ENCODE measurements at regions not wholly inside any gene's neighbourhood (a gene's known extent, or its start where the extent isn't known, plus 50 kb on each side); places are given as distances from the start of the nearest gene placed in this dataset.
"Not testable (repeated sequence)": the region's sequence is repeated elsewhere in the genome, so short reads cannot be mapped to it uniquely, and the experiment has no call there.

DNA sequence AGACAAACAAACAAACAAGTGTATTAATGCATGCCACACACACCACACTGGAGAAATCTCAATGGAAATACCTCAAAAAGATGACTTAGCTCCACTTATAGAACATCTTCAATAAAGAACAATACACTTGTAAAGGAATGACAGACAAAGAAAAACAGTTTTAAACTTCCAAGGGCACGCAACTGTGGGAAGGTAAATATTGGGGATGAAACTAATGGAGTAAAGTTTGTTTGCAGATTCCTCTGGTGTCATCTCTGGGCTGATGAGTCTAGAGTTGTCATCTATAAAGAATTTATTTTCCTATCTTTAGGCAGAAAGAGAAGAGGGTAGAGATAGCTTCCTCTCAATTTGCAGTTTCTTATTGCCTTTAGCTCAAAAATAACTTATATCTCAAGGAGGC lies 144.0 kb upstream of the ZC3H15 start:
- no peak for DNase-seq (ENCODE audit: low read depth, low spot score)
- no peak overlapping the region for H3K27ac ChIP-seq

DNA sequence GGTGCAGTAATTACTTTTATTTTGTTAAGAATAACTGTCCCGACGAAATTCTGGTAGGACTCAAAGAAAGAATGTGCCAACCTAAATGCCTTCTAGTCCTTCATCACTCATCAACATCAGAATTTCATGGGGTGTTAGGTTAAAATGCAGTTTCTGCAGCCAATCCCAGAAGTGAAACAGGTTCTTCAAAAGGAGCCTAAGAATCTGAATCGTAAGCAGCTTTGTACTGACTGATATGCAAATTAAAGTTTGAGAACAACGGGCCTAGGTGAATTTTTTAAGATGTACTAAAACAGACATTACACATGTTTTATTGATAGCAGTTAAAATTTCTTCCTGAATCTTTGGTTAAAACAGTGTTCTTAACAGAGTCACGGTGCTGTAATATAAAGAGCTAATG lies 140.3 kb upstream of the ZC3H15 start:
- no peak for DNase-seq (ENCODE audit: low read depth, low spot score)
- H3K27ac ChIP-seq: no peak overlapping the region

DNA sequence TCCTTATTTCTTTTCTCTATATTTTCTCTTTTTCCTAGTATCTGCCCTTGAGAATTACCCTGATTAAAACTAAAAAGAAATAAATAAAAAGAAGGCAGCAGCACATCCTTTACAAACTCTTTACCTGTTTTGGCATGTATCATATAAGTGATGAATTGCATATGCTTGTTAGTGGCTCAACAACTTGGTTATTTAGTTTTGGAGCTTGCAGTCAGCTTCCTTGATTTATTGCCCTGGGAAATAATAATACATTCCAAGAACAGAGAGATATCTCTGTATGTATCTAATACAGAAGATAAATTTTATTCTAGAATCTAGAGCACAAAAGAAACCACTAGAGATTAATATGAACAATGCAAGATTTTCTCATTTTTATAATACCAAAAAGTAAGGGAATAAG lies 139.8 kb upstream of the ZC3H15 start:
- H3K27ac ChIP-seq: no peak overlapping the region
- no peak for DNase-seq (ENCODE audit: low read depth, low spot score)

DNA sequence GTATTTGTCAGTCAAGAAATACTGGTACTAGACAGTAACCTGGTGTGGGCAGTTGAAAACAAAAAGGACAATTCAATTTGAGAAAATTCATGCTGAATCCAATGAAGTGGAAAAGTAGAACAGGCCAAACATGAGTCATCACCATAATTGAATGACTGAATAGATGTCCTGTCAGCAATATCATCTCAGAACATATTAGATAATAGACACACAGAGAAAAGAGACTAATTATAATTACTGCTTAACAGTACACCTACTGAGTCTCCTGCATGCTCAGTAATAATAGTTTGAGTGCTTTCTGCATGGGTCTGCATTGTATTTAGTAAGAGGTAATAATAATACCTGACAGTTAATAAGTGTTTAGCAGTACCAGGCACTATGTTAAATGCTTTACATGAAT lies 138.6 kb upstream of the ZC3H15 start:
- H3K27ac ChIP-seq: peak overlapping the region; percentile 51
- no peak for DNase-seq (ENCODE audit: low read depth, low spot score)

DNA sequence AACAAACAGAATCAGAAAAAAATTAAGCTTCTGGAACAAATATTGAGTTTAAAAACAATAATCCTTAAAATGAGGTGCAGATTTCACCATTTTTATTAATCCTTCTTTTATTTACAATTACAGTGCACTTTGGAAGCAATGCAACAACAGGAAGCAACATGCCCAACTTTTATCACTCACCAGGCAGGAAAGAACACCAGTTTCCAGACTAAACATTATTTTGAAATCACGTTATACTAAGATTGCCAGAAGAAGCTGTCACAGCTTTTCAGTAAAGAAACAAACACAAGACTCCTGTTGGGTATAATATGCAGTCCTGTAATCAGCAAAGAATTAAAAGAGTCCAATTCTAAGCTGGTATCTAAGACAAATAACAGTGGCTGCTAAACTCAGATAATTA lies 137.9 kb upstream of the ZC3H15 start:
- no peak for DNase-seq (ENCODE audit: low read depth, low spot score)

DNA sequence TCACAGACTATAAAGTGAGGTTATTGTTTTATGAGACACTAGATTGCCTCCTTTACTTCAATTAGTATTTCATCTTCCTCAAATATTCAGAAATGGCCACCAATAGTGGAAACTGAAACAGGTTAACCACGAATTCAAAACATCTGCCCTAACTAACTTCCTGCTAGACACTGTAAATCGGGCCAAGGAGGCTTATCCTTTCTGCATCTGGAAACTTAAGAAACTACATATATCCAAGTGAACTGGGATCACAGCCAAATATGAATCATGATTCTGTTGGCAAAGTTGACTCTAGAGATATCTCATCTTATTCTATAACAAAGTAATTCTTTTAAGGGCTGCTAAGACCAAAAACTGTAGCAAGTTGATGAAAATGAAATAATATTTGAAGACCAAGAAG lies 136.6 kb upstream of the ZC3H15 start:
- H3K27ac ChIP-seq: peak overlapping the region; percentile 51
- peak; percentile 80 for DNase-seq (ENCODE audit: low read depth, low spot score)

More for the DNA sequence above, 137.9 kb upstream of the ZC3H15 start:
- H3K27ac ChIP-seq: peak overlapping the region; percentile 51

DNA sequence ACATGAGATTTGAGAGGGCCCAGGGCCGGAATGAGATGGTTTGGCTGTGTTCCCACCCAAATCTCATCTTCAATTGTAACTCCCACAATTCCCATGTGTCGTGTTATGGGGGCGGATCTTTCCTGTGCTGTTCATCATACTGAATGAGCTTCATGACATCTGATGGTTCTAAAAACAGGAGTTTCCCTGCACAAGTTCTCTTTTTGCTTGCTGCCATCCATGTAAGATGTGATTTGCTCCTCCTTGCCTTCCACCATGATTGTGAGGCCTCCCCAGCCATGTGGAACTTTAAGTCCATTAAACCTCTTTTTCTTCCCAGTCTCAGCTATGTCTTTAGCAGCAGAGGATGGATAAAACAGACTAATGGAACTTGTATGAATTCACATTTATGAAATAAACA lies 131.9 kb upstream of the ZC3H15 start:
- H3K27ac ChIP-seq; DNase-seq (ENCODE audit: low read depth, low spot score): not testable (repeated sequence)

DNA sequence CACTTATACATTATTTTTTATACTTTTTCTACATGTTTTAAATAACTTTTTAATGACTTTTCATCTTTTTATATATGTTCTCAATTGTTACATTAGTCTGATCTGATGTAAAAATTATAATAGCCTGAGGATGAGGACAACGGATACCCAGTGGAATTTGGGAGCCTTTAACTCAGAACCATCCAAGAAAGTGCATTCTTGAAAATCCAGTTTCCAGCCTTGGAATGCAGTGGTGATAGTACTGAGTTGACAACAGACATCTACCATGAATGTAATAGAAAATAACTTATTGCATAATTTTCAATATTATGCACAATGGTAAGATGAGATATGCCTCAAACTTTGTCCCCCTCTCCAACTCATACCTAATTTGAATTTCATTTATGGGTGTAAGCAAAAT lies 120.7 kb upstream of the ZC3H15 start:
- DNase-seq (ENCODE audit: low read depth, low spot score): no peak
- H3K27ac ChIP-seq: no peak overlapping the region

DNA sequence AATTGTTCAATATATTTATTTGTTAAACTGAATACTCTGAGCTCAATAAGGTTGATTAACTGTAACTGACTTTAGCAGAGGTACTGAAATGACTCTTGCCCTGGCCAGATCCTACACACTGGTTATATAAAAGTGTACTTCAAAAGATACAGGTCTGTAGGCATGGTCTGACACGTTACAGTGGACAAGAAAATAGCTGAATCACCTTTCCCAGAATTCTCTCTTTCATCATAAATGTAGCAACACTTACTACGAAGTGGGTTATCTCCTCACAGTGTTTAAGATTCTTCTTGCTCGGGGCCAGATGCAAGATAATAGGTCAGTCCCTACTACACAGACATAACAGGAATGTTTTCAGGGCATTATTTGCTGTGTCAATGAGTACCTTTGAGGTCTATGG lies 107.0 kb upstream of the ZC3H15 start:
- no peak overlapping the region for H3K27ac ChIP-seq
- peak; percentile 18 for DNase-seq (ENCODE audit: low read depth, low spot score)

DNA sequence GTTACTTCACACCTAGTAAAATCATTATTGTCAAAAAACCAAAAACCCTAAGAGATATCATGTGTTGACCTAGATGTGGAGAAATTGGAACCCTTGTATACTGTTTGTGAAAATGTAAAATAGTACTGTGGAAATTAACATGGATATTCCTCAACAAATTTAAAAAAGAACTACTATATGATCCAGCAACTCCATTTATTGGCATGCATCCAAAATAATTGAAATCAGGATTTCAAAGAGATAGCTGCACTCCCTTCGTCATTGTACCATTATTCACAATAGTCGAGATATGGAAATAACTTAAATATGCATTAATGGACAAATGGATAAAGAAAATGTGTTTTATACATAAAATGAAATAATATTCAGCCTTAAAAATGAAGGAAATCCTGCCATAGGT lies 105.3 kb upstream of the ZC3H15 start:
- DNase-seq (ENCODE audit: low read depth, low spot score): no peak
- no peak overlapping the region for H3K27ac ChIP-seq

DNA sequence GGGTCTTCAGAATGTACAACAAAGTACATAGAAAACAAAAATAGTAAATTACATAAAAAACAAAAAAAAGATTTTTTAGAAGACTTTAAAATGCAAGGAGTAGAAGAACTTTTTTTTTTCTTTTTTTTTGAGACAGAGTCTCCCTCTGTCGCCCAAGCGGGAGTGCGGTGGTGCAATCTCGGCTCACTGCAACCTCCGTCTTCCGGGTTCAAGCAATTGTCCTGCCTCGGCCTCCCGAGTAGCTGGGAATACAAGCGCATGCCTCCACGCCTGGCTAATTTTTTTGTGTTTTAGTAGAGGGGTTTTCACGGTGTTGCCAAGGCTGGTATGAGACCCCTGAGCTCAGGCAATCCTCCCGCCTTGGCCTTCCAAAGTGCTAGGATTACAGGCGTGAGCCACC lies 104.5 kb upstream of the ZC3H15 start:
- DNase-seq (ENCODE audit: low read depth, low spot score): no peak

DNA sequence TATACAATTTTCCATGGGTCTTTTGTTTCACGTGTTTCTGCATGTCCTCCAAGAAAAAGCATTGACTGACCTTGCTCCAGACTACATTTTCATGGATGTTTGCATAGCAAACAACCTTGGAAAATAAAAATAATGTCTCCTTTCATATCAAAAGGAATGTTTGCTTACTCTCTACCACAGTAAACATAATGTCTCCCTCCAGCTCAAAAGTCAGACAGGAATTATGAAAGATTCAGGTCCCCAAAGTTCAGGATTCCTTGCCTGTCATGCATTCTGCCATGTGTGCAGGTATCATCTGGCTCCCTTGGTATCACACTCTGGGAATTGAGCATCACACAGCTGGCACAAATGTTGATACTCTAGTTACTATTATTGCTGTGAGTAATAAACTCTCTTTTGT lies 103.1 kb upstream of the ZC3H15 start:
- H3K27ac ChIP-seq: no peak overlapping the region
- DNase-seq (ENCODE audit: low read depth, low spot score): no peak

More for the DNA sequence above, 104.5 kb upstream of the ZC3H15 start:
- no peak overlapping the region for H3K27ac ChIP-seq

DNA sequence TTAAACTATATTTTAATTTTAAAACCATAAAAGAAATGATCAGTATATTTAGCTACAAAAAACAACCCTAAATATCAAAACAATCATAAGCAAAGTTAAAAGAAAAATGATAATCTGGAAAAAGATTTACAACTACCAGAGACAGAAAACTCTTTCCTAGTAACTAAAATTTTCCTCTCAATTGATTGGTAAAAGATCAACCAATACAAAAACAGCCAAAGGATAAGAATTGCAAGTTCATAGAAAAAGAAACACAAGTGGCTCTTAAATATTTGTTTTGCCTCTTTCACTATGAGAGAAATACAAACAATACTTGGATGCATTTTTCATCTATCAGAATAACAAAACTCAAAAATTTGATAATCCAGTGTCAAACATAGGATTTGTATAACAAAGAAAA lies 101.8 kb upstream of the ZC3H15 start:
- no peak overlapping the region for H3K27ac ChIP-seq
- DNase-seq (ENCODE audit: low read depth, low spot score): no peak

DNA sequence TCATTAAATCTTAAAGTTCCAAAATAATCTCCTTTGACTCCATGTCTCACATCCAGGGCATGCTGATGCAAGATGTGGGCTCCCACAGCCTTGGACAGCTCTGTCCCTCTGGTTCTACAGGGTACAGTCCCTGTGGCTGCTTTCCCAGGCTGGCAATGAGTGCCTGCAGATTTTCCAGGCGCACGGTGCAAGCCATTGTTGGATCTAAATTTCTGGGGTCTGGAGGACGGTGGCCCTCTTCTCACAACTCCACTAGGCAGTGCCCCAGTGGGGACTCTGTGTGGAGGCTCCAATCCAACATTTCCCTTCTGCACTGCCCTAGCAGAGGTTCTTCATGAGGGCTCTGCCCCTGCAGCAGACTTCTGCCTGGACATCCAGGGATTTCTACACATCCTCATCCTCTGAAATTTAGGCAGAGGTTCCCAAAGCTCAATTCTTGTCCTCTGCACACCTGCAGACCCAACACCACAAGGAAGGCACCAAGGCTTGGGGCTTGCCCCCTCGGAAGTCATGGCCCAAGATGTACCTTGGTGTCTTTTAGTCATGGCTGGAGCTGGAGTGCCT lies 100.3 kb upstream of the ZC3H15 start:
- H3K27ac ChIP-seq; DNase-seq (ENCODE audit: low read depth, low spot score): not testable (repeated sequence)

DNA sequence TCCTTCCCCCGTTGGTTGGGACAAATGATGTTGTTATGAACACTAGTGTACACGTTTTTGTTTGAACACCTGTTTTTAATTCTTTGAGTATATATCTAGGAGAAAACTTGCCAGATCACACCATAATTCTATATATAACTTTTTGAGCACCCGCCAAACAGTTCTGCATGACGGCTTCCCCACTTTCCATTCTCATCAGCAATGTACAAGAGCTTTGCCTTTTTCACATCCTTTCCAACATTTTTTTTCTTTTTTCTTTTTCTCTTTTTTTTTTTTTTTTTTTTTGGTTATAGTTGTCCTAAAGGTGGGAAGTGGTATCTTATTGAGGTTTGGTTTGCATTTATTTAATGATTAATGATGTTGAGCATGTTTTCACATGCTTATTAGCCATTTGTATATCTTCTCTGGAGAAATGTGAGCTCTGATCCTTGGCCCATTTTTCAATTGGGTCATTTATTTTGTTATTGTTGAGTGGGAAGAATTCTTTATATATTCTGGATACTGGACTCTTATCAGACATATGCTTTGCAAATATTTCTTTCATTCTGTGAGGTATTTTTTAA lies 86.9 kb upstream of the ZC3H15 start:
- no peak overlapping the region for H3K27ac ChIP-seq
- DNase-seq (ENCODE audit: low read depth, low spot score): no peak

DNA sequence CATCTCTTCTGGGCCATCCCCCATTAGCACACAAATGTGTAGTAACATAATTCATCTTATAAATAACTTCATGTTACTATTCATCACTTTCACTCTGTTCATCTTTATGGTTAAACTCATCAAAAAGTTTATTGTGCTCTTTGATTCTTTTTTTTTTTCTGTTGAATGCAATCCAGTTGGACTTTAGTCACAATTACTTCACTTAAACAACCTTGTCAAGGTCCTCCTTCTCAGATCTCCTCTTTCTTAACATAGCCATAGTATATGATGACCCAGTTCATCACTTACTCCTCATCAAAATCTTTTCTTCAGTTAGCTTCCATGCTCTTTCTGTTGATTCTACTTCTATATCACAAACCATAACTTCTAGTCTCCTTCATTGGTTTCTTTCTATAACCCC lies 80.2 kb upstream of the ZC3H15 start:
- DNase-seq (ENCODE audit: low read depth, low spot score): no peak
- H3K27ac ChIP-seq: no peak overlapping the region

DNA sequence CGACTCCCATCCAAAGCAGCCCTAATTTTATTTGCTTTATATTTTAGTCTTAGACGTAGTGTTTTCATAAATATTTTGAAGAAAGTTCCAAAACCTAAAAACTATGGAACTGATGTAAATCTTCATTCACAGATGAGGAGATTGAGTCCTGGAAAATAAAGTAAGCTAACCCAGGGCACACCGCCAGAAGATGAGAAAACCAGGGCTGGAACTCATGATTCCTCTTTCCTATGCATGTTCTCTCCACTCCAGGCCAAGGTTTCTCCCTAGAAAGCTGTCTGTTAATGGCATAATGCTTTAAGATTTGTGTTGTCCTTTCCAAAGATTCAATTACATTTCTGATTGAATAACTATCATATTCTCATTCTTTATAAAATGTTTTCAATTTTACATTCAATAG lies 78.4 kb upstream of the ZC3H15 start:
- no peak for DNase-seq (ENCODE audit: low read depth, low spot score)
- no peak overlapping the region for H3K27ac ChIP-seq

DNA sequence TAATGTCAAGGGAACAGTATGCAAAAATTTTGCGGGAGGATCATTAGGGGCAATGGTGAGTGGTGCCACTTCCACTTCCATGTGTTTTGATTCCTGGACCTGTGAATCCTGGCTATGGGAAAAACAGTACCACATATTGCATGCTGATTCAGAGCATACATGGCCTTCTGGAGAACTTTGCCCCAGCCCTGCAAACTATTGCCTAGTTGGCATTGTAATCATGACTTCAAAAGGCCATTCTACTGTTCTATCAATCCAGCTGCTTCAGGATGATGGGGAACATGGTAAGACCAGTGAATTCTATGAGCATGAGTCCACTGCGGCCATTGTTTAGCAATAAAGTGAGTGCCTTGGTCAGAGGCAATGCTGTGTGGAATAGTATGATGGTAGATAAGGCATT lies 75.3 kb upstream of the ZC3H15 start:
- no peak overlapping the region for H3K27ac ChIP-seq
- DNase-seq (ENCODE audit: low read depth, low spot score): no peak

DNA sequence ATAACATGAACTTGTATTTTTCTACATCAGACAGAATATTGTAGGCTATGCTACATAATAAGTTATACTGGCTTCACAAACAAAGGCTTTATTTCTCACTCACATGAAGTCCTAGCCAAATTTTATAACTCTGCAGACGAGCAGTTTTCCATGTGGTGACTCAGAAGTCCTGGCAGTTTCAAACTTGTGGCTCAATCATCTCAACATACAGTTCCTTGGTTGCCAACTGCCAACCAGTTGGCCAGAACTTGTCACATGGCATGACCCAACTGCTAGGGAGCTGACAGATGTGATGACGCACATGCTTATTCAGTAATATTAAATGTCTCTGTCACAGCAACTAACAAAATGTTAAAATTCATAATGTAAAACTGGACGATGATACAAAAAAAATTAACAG lies 63.8 kb upstream of the ZC3H15 start:
- no peak overlapping the region for H3K27ac ChIP-seq
- DNase-seq (ENCODE audit: low read depth, low spot score): peak; percentile 93

DNA sequence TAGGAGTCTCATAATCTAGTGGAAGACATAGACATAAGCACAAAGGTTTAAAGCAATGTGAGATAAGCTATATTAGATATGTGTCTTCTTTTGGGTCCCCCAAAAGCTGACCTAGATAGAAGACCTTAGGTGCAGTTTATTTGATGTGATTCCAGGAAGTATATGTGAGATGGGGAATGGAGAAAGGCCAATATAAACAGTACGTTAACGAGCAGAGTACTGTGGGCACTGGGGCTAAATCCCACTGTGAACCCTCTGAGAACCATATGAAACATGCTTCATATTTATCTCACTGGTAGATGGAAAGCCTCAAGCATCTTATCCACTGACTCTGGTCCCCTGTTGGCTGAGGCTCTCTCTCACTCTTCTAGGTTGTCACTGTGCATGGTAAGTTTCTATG lies 62.6 kb upstream of the ZC3H15 start:
- DNase-seq (ENCODE audit: low read depth, low spot score): no peak
- no peak overlapping the region for H3K27ac ChIP-seq

DNA sequence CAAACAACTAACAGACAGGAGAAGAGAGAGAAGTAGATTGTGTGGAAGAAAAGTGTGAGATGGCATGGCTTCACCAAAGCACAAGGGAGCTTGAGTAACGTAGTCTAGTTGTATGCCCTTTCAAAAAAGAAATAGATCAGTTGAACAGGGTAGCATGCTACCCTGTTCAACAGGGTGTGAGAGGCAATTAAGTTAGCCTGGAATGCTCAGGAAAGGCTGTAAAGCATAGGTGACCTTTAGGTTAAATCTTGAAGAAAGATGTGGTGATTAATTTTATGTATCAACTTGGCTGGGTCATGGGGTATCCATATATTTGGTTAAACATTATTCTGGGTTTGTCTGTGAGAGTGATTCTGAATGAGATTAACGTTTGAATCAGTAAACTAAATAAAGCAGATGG lies 61.8 kb upstream of the ZC3H15 start:
- DNase-seq (ENCODE audit: low read depth, low spot score): no peak

DNA sequence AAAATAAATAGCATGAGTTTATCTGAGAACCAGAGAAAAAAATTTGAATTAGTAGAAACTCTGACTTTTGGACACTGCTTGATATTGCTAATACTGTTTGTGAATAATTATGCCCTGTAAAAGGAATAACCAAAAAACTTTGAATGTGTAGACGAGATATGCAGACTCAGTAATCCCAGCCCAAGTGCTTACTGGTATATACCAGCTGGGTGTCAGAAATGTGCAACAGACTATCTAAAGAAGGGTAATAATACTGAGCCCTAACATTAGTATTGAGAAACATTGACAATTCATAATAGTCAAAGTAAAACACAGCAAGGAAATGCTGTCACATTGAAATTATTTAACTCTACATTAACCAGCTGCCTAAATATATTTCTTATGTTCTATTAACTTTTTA lies 60.5 kb upstream of the ZC3H15 start:
- no peak overlapping the region for H3K27ac ChIP-seq
- DNase-seq (ENCODE audit: low read depth, low spot score): no peak

More for the DNA sequence above, 61.8 kb upstream of the ZC3H15 start:
- H3K27ac ChIP-seq: no peak overlapping the region

Data from epithelial cell of prostate (primary cell).